HCT116 (cell line): ENCODE measurements at regions not wholly inside any gene's neighbourhood (a gene's known extent, or its start where the extent isn't known, plus 50 kb on each side); places are given as distances from the start of the nearest gene placed in this dataset.

Experiments used
- ATAC-seq: fragments of 200-7000 bp; cut with Tn5 transposase; 2 replicates; pipeline ENCODE4 v1.9.1; 2020; ENCODE audit warnings: mild to moderate bottlenecking, moderate library complexity
- BruUV-seq: library from RNA; stranded (reverse); fragments of 400-500 nt; replicated peaks from 2 replicates; lab custom pipeline; 2021; lab: Mats Ljungman, UMichigan
- CTCF ChIA-PET: fragments of 300-600 bp; sonication (Branson Sonifier 250); formaldehyde crosslinking; loops from one replicate; lab custom pipeline; 2021; ENCODE audit warnings: antibody characterized with exemption; lab: Charles Lee
- POLR2A ChIA-PET: fragments of 300-600, 350-600 bp; sonication (Branson Sonifier 250); formaldehyde crosslinking; loops from one replicate; lab custom pipeline; 2021; ENCODE audit warnings: antibody characterized with exemption; lab: Charles Lee
- RAD21 ChIA-PET, 2 experiments: fragments of 300-600 bp; sonication (Branson Sonifier 250); formaldehyde crosslinking; loops; one replicate each; lab custom pipeline; 2023; ENCODE audit warnings: low total read pairs in 2 of 2; ENCODE audit not compliant: uncharacterized antibody in 2 of 2, unreplicated experiment in 2 of 2, low non-redundant PET in 1 of 2; lab: Charles Lee
- DNase-seq: peaks from one replicate; pipeline ENCODE4 v3.0.0-alpha.2; 2010; ENCODE audit warnings: low read depth, low spot score
- H2AFZ ChIP-seq: fragments of 200-600 bp; shearing (Covaris generic), sonication (generic); 2 replicates; pipeline ENCODE4 v1.6.1; 2017; ENCODE audit warnings: low read depth, mixed run types, mixed read lengths, antibody characterized with exemption, low read length; ENCODE audit not compliant: poor library complexity, severe bottlenecking
- H3K27ac ChIP-seq: 2 replicates; pipeline ENCODE4 v1.5.1; 2012; ENCODE audit warnings: low read depth, low read length
- H3K27me3 ChIP-seq: fragments of 200-600 bp; sonication (generic); 2 replicates; pipeline ENCODE4 v1.6.1; 2016; ENCODE audit warnings: mixed run types, low read length, mixed read lengths; ENCODE audit not compliant: insufficient read depth
- H3K36me3 ChIP-seq, 2 experiments: fragments of 200-500 bp in 1 of 2; fragments of 200-600 bp in 1 of 2; sonication (Bioruptor generic) in 1 of 2; sonication (generic) in 1 of 2; 2 replicates each; pipeline versions ENCODE4 v1.5.1 to v1.6.1; 2014 to 2016; ENCODE audit warnings: low read length in 2 of 2, inconsistent platforms in 1 of 2, mixed read lengths in 1 of 2, mixed run types in 1 of 2; ENCODE audit not compliant: insufficient read depth in 2 of 2, control insufficient read depth in 1 of 2
- H3K4me1 ChIP-seq, 2 experiments: fragments of 200-600 bp in 1 of 2; sonication (generic) in 1 of 2; 2 replicates each; pipeline versions ENCODE4 v1.5.1 to v1.6.1; 2012 to 2017; ENCODE audit warnings: low read length in 2 of 2, inconsistent platforms in 1 of 2, mild to moderate bottlenecking in 1 of 2, mixed read lengths in 1 of 2, mixed run types in 1 of 2, moderate library complexity in 1 of 2; ENCODE audit not compliant: insufficient read depth in 2 of 2, control insufficient read depth in 1 of 2
- H3K4me2 ChIP-seq: fragments of 200-600 bp; sonication (generic); 2 replicates; pipeline ENCODE4 v1.6.1; 2017; ENCODE audit warnings: mixed run types, low read length, mixed read lengths
- H3K4me3 ChIP-seq, 2 experiments: fragments of 200-600 bp in 1 of 2; sonication (generic) in 1 of 2; replicated peaks in 1 of 2; 2 replicates each; pipeline ENCODE4 v1.5.1; 2011 to 2016; ENCODE audit warnings: low read length in 2 of 2, control low read depth in 1 of 2, low read depth in 1 of 2, mild to moderate bottlenecking in 1 of 2, mixed read lengths in 1 of 2, mixed run types in 1 of 2
- H3K79me2 ChIP-seq: fragments of 200-600 bp; sonication (generic); 2 replicates; pipeline ENCODE4 v1.6.1; 2017; ENCODE audit warnings: mild to moderate bottlenecking, mixed run types, low read length, moderate library complexity, mixed read lengths; ENCODE audit not compliant: insufficient read depth
- H3K9ac ChIP-seq: fragments of 200-600 bp; sonication (generic); 2 replicates; pipeline ENCODE4 v1.6.1; 2016; ENCODE audit warnings: low read length, mixed read lengths
- H3K9me2 ChIP-seq: fragments of 200-600 bp; sonication (generic), shearing (Covaris generic); 2 replicates; pipeline ENCODE4 v1.6.1; 2017; ENCODE audit warnings: mixed run types, mild to moderate bottlenecking, moderate library complexity; ENCODE audit not compliant: insufficient read depth
- H3K9me3 ChIP-seq, 2 experiments: fragments of 200-500 bp in 1 of 2; fragments of 200-600 bp in 1 of 2; sonication (Bioruptor generic) in 1 of 2; sonication (generic) in 1 of 2; 2 replicates each; pipeline ENCODE4 v1.6.1; 2014 to 2017; ENCODE audit warnings: low read length in 2 of 2, mixed read lengths in 2 of 2, inconsistent platforms in 1 of 2, low read depth in 1 of 2, mild to moderate bottlenecking in 1 of 2, mixed run types in 1 of 2, moderate library complexity in 1 of 2; ENCODE audit not compliant: control insufficient read depth in 1 of 2, insufficient read depth in 1 of 2
- H4K20me1 ChIP-seq: fragments of 200-600 bp; sonication (generic), shearing (Covaris generic); 2 replicates; pipeline ENCODE4 v1.6.1; 2017; ENCODE audit warnings: mixed run types, mild to moderate bottlenecking, moderate library complexity; ENCODE audit not compliant: insufficient read depth
- CBX3 ChIP-seq: IDR thresholded peaks from 2 replicates; pipeline ENCODE4 v1.6.1; 2012; ENCODE audit warnings: low read depth
- CEBPB ChIP-seq: IDR thresholded peaks from 2 replicates; pipeline ENCODE4 v1.6.1; 2012; ENCODE audit warnings: low read depth
- CTCF ChIP-seq, 3 experiments: fragments of 200-600 bp in 1 of 3; sonication (generic) in 1 of 3; IDR thresholded peaks in 2 of 3; conservative IDR thresholded peaks in 1 of 3; 2 replicates each; pipeline ENCODE4 v1.5.1; 2012 to 2017; ENCODE audit warnings: low read depth in 2 of 3, low read length in 2 of 3, antibody characterized with exemption in 1 of 3, borderline replicate concordance in 1 of 3, control low read depth in 1 of 3, mild to moderate bottlenecking in 1 of 3, mixed read lengths in 1 of 3, mixed run types in 1 of 3, moderate library complexity in 1 of 3; ENCODE audit not compliant: insufficient read depth in 1 of 3
- EGR1 ChIP-seq: IDR thresholded peaks from 2 replicates; pipeline ENCODE4 v1.6.1; 2012; ENCODE audit warnings: low read depth
- ELF1 ChIP-seq: IDR thresholded peaks from 2 replicates; pipeline ENCODE4 v1.6.1; 2012; ENCODE audit warnings: low read depth, borderline replicate concordance
- EZH2 ChIP-seq: fragments of 200-600 bp; sonication (generic); IDR thresholded peaks from 2 replicates; pipeline ENCODE4 v1.6.1; 2017; ENCODE audit warnings: antibody characterized with exemption, mixed run types
- EZH2phosphoT487 ChIP-seq: fragments of 200-600 bp; IDR thresholded peaks from 2 replicates; pipeline ENCODE4 v1.6.1; 2018; ENCODE audit warnings: antibody characterized with exemption, borderline replicate concordance
- MAX ChIP-seq: IDR thresholded peaks from 2 replicates; pipeline ENCODE4 v1.6.1; 2012
- POLR2A ChIP-seq: IDR thresholded peaks from 2 replicates; pipeline ENCODE4 v1.7.0; 2011; ENCODE audit warnings: borderline replicate concordance; ENCODE audit not compliant: insufficient read depth, insufficient read length; ENCODE audit errors: extremely low read depth
- POLR2AphosphoS5 ChIP-seq: IDR thresholded peaks from 2 replicates; pipeline ENCODE4 v1.6.1; 2011; ENCODE audit warnings: mild to moderate bottlenecking, low read depth, low read length, moderate library complexity
- RAD21 ChIP-seq: IDR thresholded peaks from 2 replicates; pipeline ENCODE4 v1.6.1; 2012; ENCODE audit warnings: low read depth, mild to moderate bottlenecking
- SIN3A ChIP-seq: IDR thresholded peaks from 2 replicates; pipeline ENCODE4 v1.6.1; 2012; ENCODE audit warnings: low read depth
- SP1 ChIP-seq: IDR thresholded peaks from 2 replicates; pipeline ENCODE4 v1.6.1; 2012; ENCODE audit warnings: low read depth
- TCF7L2 ChIP-seq: IDR thresholded peaks from 2 replicates; pipeline ENCODE4 v1.7.0; 2011; ENCODE audit warnings: borderline replicate concordance, inconsistent platforms; ENCODE audit not compliant: insufficient read depth, insufficient read length; ENCODE audit errors: extremely low read depth
- ZBTB33 ChIP-seq: IDR thresholded peaks from 2 replicates; pipeline ENCODE4 v1.6.1; 2011; ENCODE audit warnings: mild to moderate bottlenecking, low read length, moderate library complexity; ENCODE audit not compliant: insufficient replicate concordance; ENCODE audit errors: extremely low read depth
- ZNF274 ChIP-seq: fragments of 200-500 bp; sonication (Bioruptor generic); IDR thresholded peaks from 2 replicates; pipeline ENCODE4 v1.6.1; 2014; ENCODE audit warnings: mild to moderate bottlenecking, low read depth, low read length, inconsistent platforms
- intact Hi-C: fragments of 100-400 bp; cut with micrococcal nuclease; formaldehyde crosslinking; loops from 2 replicates; pipeline ENCODE4 v1.10.0; 2022

GRCh38 chr16:9503251-9503984 is 412.0 kb downstream of the HAPSTR1 start:
- H3K79me2 ChIP-seq, result no peaks in the 10 kb centered on the region
- intact Hi-C loops, result no loop called here
- H3K9me3 ChIP-seq, result no peaks in the 10 kb centered on the region
- no peak overlapping the region for H2AFZ ChIP-seq
- TF ChIP-seq SIN3A (no peak), MAX (no peak), ZNF274 (no peak), ZBTB33 (no peak), CTCF (IDR thresholded peaks at IDR 0.05 in 2 of 3, conservative IDR thresholded peaks at IDR 0.05 in 1 of 3; ENCODE audit: borderline replicate concordance in 1 of 3, insufficient read depth in 1 of 3, low read depth in 2 of 3, low read length in 2 of 3) (no peak), CEBPB (no peak), EZH2 (no peak), RAD21 (no peak), SP1 (no peak), EZH2phosphoT487 (no peak), CBX3 (no peak), TCF7L2 (no peak), ELF1 (no peak), POLR2A (no peak), EGR1 (no peak), POLR2AphosphoS5 (no peak)
- H3K36me3 ChIP-seq, result no peaks in the 10 kb centered on the region
- ChIA-PET RAD21 (no interaction called here), CTCF (no interaction called here), POLR2A (no interaction called here)
- no peaks in the 10 kb centered on the region for H3K9me2 ChIP-seq
- no peak for DNase-seq
- no TSS peak for BruUV-seq
- no peak overlapping the region for H3K27ac ChIP-seq
- ATAC-seq, result no peak
- H3K4me2 ChIP-seq, result no peak overlapping the region
- H3K4me3 ChIP-seq, result no peak overlapping the region
- H3K4me1 ChIP-seq, result no peaks in the 10 kb centered on the region
- no peaks in the 10 kb centered on the region for H4K20me1 ChIP-seq
- H3K27me3 ChIP-seq, result no peaks in the 10 kb centered on the region
- no peak overlapping the region for H3K9ac ChIP-seq
